Ishikawa (cell line): ENCODE measurements at regions not wholly inside any gene's neighbourhood (a gene's known extent, or its start where the extent isn't known, plus 50 kb on each side); places are given as distances from the start of the nearest gene placed in this dataset.

Source experiments
- CEBPB ChIP-seq: IDR thresholded peaks from 2 replicates; pipeline ENCODE4 v1.6.1; 2012
- EGR1 ChIP-seq: IDR thresholded peaks from 2 replicates; pipeline ENCODE4 v1.6.1; 2012
- NFIC ChIP-seq: IDR thresholded peaks from 2 replicates; pipeline ENCODE4 v1.6.1; 2012
- RAD21 ChIP-seq: IDR thresholded peaks from 2 replicates; pipeline ENCODE4 v1.6.1; 2012; ENCODE audit warnings: low read depth
- TAF1 ChIP-seq: IDR thresholded peaks from 2 replicates; pipeline ENCODE4 v1.6.1; 2012; ENCODE audit warnings: low read depth, mild to moderate bottlenecking
- YY1 ChIP-seq: IDR thresholded peaks from 2 replicates; pipeline ENCODE4 v1.6.1; 2012; ENCODE audit warnings: low read depth
- ZBTB7A ChIP-seq: IDR thresholded peaks from 2 replicates; pipeline ENCODE4 v1.6.1; 2012; ENCODE audit warnings: low read depth
- TF ChIP-seq, protein P1 (sequence below): IDR thresholded peaks from 2 replicates; pipeline ENCODE4 v1.6.1; 2012
- TF ChIP-seq, protein P2 (sequence below): IDR thresholded peaks from 2 replicates; pipeline ENCODE4 v1.6.1; 2012
- TF ChIP-seq, protein P3 (sequence below): IDR thresholded peaks from 2 replicates; pipeline ENCODE4 v1.6.1; 2012; ENCODE audit warnings: low read depth, mild to moderate bottlenecking

DNA sequence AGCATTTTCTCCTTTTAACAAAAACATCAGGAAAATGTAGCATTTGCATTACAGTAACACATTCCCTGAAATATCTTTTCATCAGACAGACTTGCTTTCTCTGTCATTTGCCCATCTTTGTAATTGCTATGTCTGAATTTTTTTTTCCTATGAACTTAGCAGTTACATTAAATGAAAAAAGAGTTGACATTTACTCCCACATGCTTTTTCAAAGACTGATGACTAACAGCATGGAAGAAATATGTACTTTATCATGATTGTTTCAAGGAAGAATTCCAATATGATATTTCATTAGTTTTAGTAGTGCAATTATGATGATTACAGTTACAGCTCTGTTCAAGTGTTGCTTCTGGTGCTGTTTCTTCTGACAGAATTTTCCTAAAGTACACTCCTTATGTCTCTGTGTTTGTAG, 864.5 kb upstream of the MAN1A1 start:
- TF ChIP-seq, protein P1, sequence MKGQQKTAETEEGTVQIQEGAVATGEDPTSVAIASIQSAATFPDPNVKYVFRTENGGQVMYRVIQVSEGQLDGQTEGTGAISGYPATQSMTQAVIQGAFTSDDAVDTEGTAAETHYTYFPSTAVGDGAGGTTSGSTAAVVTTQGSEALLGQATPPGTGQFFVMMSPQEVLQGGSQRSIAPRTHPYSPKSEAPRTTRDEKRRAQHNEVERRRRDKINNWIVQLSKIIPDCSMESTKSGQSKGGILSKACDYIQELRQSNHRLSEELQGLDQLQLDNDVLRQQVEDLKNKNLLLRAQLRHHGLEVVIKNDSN: no peak
- TF ChIP-seq NFIC: no peak
- no peak for TF ChIP-seq YY1
- no peak for TF ChIP-seq ZBTB7A
- no peak for TF ChIP-seq EGR1
- no peak for TF ChIP-seq TAF1
- TF ChIP-seq, protein P2, sequence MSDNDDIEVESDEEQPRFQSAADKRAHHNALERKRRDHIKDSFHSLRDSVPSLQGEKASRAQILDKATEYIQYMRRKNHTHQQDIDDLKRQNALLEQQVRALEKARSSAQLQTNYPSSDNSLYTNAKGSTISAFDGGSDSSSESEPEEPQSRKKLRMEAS: no peak
- TF ChIP-seq, protein P3, sequence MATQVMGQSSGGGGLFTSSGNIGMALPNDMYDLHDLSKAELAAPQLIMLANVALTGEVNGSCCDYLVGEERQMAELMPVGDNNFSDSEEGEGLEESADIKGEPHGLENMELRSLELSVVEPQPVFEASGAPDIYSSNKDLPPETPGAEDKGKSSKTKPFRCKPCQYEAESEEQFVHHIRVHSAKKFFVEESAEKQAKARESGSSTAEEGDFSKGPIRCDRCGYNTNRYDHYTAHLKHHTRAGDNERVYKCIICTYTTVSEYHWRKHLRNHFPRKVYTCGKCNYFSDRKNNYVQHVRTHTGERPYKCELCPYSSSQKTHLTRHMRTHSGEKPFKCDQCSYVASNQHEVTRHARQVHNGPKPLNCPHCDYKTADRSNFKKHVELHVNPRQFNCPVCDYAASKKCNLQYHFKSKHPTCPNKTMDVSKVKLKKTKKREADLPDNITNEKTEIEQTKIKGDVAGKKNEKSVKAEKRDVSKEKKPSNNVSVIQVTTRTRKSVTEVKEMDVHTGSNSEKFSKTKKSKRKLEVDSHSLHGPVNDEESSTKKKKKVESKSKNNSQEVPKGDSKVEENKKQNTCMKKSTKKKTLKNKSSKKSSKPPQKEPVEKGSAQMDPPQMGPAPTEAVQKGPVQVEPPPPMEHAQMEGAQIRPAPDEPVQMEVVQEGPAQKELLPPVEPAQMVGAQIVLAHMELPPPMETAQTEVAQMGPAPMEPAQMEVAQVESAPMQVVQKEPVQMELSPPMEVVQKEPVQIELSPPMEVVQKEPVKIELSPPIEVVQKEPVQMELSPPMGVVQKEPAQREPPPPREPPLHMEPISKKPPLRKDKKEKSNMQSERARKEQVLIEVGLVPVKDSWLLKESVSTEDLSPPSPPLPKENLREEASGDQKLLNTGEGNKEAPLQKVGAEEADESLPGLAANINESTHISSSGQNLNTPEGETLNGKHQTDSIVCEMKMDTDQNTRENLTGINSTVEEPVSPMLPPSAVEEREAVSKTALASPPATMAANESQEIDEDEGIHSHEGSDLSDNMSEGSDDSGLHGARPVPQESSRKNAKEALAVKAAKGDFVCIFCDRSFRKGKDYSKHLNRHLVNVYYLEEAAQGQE: no peak
- TF ChIP-seq CEBPB: no peak
- no peak for TF ChIP-seq RAD21
